ENCODE measurements at regions not wholly inside any gene's neighbourhood (a gene's known extent, or its start where the extent isn't known, plus 50 kb on each side); places are given as distances from the start of the nearest gene placed in this dataset.

GRCh38 chrX:69090022-69090421 is 75.2 kb downstream of the PJA1 start:
- no peaks in the 10 kb centered on the region for H3K36me3 Mint-ChIP-seq (ENCODE audit: unreplicated experiment)

GRCh38 chrX:69089203-69089602 is 76.0 kb downstream of the PJA1 start:
- peaks cover 1% of the 10 kb centered on the region for H3K4me1 Mint-ChIP-seq (ENCODE audit: low read depth, unreplicated experiment)
- no peaks in the 10 kb centered on the region for H3K36me3 Mint-ChIP-seq (ENCODE audit: unreplicated experiment)
- TF ChIP-seq CTCF (IDR thresholded peaks at IDR 0.05; ENCODE audit: partially characterized antibody, unreplicated experiment), result no peak
- no peaks in the 10 kb centered on the region for H3K9me3 Mint-ChIP-seq (ENCODE audit: unreplicated experiment)
- DNase-seq, result no peak
- H3K27me3 Mint-ChIP-seq (ENCODE audit: unreplicated experiment), result peaks cover 4% of the 10 kb centered on the region
- no peak overlapping the region for H3K4me3 Mint-ChIP-seq (ENCODE audit: unreplicated experiment)
- no peak overlapping the region for H3K27ac Mint-ChIP-seq (ENCODE audit: unreplicated experiment)

More at GRCh38 chrX:69090022-69090421, 75.2 kb downstream of the PJA1 start:
- no peak overlapping the region for H3K27ac Mint-ChIP-seq (ENCODE audit: unreplicated experiment)
- H3K27me3 Mint-ChIP-seq (ENCODE audit: unreplicated experiment), result peaks cover 2% of the 10 kb centered on the region
- no peak for TF ChIP-seq CTCF (IDR thresholded peaks at IDR 0.05; ENCODE audit: partially characterized antibody, unreplicated experiment)
- DNase-seq, result no peak
- H3K4me1 Mint-ChIP-seq (ENCODE audit: low read depth, unreplicated experiment), result no peaks in the 10 kb centered on the region
- H3K4me3 Mint-ChIP-seq (ENCODE audit: unreplicated experiment), result no peak overlapping the region
- no peaks in the 10 kb centered on the region for H3K9me3 Mint-ChIP-seq (ENCODE audit: unreplicated experiment)

GRCh38 chrX:69088171-69088938 is 76.9 kb downstream of the PJA1 start:
- Mint-ChIP-seq H3K4me1 (ENCODE audit: low read depth, unreplicated experiment) (peaks cover 3% of the 10 kb centered on the region), H3K36me3 (ENCODE audit: unreplicated experiment) (no peaks in the 10 kb centered on the region), H3K27ac (ENCODE audit: unreplicated experiment) (no peak overlapping the region), H3K4me3 (ENCODE audit: unreplicated experiment) (no peak overlapping the region), H3K9me3 (ENCODE audit: unreplicated experiment) (no peaks in the 10 kb centered on the region), H3K27me3 (ENCODE audit: unreplicated experiment) (peaks cover 4% of the 10 kb centered on the region)
- no peak for TF ChIP-seq CTCF (IDR thresholded peaks at IDR 0.05; ENCODE audit: partially characterized antibody, unreplicated experiment)
- DNase-seq, result no peak

GRCh38 chrX:69085826-69086225 is 79.4 kb downstream of the PJA1 start:
- Mint-ChIP-seq H3K4me3 (ENCODE audit: unreplicated experiment) (no peak overlapping the region), H3K4me1 (ENCODE audit: low read depth, unreplicated experiment) (peaks cover 4% of the 10 kb centered on the region), H3K9me3 (ENCODE audit: unreplicated experiment) (no peaks in the 10 kb centered on the region), H3K27ac (ENCODE audit: unreplicated experiment) (no peak overlapping the region), H3K27me3 (ENCODE audit: unreplicated experiment) (peaks cover 4% of the 10 kb centered on the region), H3K36me3 (ENCODE audit: unreplicated experiment) (no peaks in the 10 kb centered on the region)
- DNase-seq, result no peak
- no peak for TF ChIP-seq CTCF (IDR thresholded peaks at IDR 0.05; ENCODE audit: partially characterized antibody, unreplicated experiment)

GRCh38 chrX:69085151-69085550 is 80.1 kb downstream of the PJA1 start:
- DNase-seq, result no peak
- Mint-ChIP-seq H3K27me3 (ENCODE audit: unreplicated experiment) (peaks cover 4% of the 10 kb centered on the region), H3K9me3 (ENCODE audit: unreplicated experiment) (no peaks in the 10 kb centered on the region), H3K27ac (ENCODE audit: unreplicated experiment) (no peak overlapping the region), H3K4me1 (ENCODE audit: low read depth, unreplicated experiment) (peaks cover 4% of the 10 kb centered on the region), H3K4me3 (ENCODE audit: unreplicated experiment) (no peak overlapping the region), H3K36me3 (ENCODE audit: unreplicated experiment) (no peaks in the 10 kb centered on the region)
- no peak for TF ChIP-seq CTCF (IDR thresholded peaks at IDR 0.05; ENCODE audit: partially characterized antibody, unreplicated experiment)
